IMR-90 (cell line): ENCODE measurements at regions not wholly inside any gene's neighbourhood (a gene's known extent, or its start where the extent isn't known, plus 50 kb on each side); places are given as distances from the start of the nearest gene placed in this dataset.

Experiments
- ATAC-seq: fragments of 200-7000 bp; cut with Tn5 transposase; 2 replicates; pipeline ENCODE4 v1.9.1; 2020; ENCODE audit warnings: low read depth, mild to moderate bottlenecking, moderate library complexity
- BruUV-seq: library from RNA; stranded (reverse); fragments of 400-500 nt; replicated peaks from 2 replicates; lab custom pipeline; 2021; lab: Mats Ljungman, UMichigan
- CTCF ChIA-PET: fragments of 300-600 bp; formaldehyde crosslinking; extraction: SDS; loops from one replicate; lab custom pipeline; 2021; ENCODE audit warnings: antibody characterized with exemption; lab: Yijun Ruan, JAX
- POLR2A ChIA-PET: fragments of 300-600 bp; sonication (Branson Sonifier 250); formaldehyde crosslinking; loops from one replicate; lab custom pipeline; 2022; ENCODE audit warnings: antibody characterized with exemption; ENCODE audit not compliant: unreplicated experiment; lab: Charles Lee
- DNase-seq: peaks from one replicate; pipeline ENCODE4 v3.0.0; 2013
- H2AFZ ChIP-seq: replicated peaks from 2 replicates; pipeline ENCODE3; 2013; ENCODE audit warnings: low read length, mild to moderate bottlenecking; ENCODE audit not compliant: poor library complexity
- H2AK5ac ChIP-seq: 2 replicates; pipeline ENCODE4 v1.6.1; 2013; ENCODE audit warnings: low read depth, low read length, inconsistent platforms
- H2AK9ac ChIP-seq: replicated peaks from 2 replicates; pipeline ENCODE3; 2013; ENCODE audit warnings: mild to moderate bottlenecking, low read depth, low read length, moderate library complexity; ENCODE audit not compliant: poor library complexity
- H2BK120ac ChIP-seq: 2 replicates; pipeline ENCODE4 v1.6.1; 2013; ENCODE audit warnings: low read depth, low read length, inconsistent platforms
- H2BK15ac ChIP-seq: 3 replicates; pipeline ENCODE4 v1.6.1; 2013; ENCODE audit warnings: low read depth, low read length, inconsistent platforms
- H2BK20ac ChIP-seq: 2 replicates; pipeline ENCODE4 v1.6.1; 2013; ENCODE audit warnings: low read depth, mild to moderate bottlenecking, inconsistent platforms, low read length, moderate library complexity
- H2BK5ac ChIP-seq: 2 replicates; pipeline ENCODE4 v1.6.1; 2013; ENCODE audit warnings: mild to moderate bottlenecking, low read depth, low read length, inconsistent platforms; ENCODE audit not compliant: poor library complexity, severe bottlenecking
- H3K14ac ChIP-seq: replicated peaks from 2 replicates; pipeline ENCODE4 v1.6.1; 2013; ENCODE audit warnings: low read depth, low read length, inconsistent platforms
- H3K18ac ChIP-seq: 2 replicates; pipeline ENCODE4 v1.6.1; 2013; ENCODE audit warnings: low read depth, low read length, control low read depth
- H3K23ac ChIP-seq: 2 replicates; pipeline ENCODE4 v1.6.1; 2013; ENCODE audit warnings: low read depth, low read length, inconsistent platforms
- H3K27ac ChIP-seq: 2 replicates; pipeline ENCODE4 v1.5.1; 2013; ENCODE audit warnings: mild to moderate bottlenecking, control low read depth, low read length; ENCODE audit not compliant: insufficient read depth
- H3K27me3 ChIP-seq: 2 replicates; pipeline ENCODE4 v1.6.1; 2013; ENCODE audit warnings: low read length; ENCODE audit not compliant: control insufficient read depth, insufficient read depth
- H3K36me3 ChIP-seq: 2 replicates; pipeline ENCODE4 v1.6.1; 2013; ENCODE audit warnings: low read length, mixed read lengths; ENCODE audit not compliant: control insufficient read depth, insufficient read depth
- H3K4ac ChIP-seq: 2 replicates; pipeline ENCODE4 v1.6.1; 2013; ENCODE audit warnings: low read depth, low read length, inconsistent platforms
- H3K4me1 ChIP-seq: 2 replicates; pipeline ENCODE4 v1.6.1; 2013; ENCODE audit warnings: low read length, mixed read lengths; ENCODE audit not compliant: control insufficient read depth, insufficient read depth
- H3K4me2 ChIP-seq: 2 replicates; pipeline ENCODE4 v1.6.1; 2013; ENCODE audit warnings: low read depth, mild to moderate bottlenecking, control low read depth, low read length, moderate library complexity
- H3K4me3 ChIP-seq: 2 replicates; pipeline ENCODE4 v1.5.1; 2013; ENCODE audit warnings: low read depth, mild to moderate bottlenecking, control low read depth, low read length, moderate library complexity; ENCODE audit not compliant: insufficient read depth
- H3K56ac ChIP-seq: 2 replicates; pipeline ENCODE4 v1.6.1; 2013; ENCODE audit warnings: low read length, inconsistent platforms; ENCODE audit not compliant: insufficient read depth; ENCODE audit errors: extremely low read depth
- H3K79me1 ChIP-seq, 2 experiments: 2 replicates each; pipeline ENCODE4 v1.6.1; 2013; ENCODE audit warnings: low read length in 2 of 2, inconsistent platforms in 1 of 2, low read depth in 1 of 2
- H3K9ac ChIP-seq: 2 replicates; pipeline ENCODE4 v1.6.1; 2013; ENCODE audit warnings: low read depth, low read length, control low read depth
- H3K9me1 ChIP-seq: 2 replicates; pipeline ENCODE4 v1.6.1; 2013; ENCODE audit warnings: low read length, inconsistent platforms; ENCODE audit not compliant: insufficient read depth
- H3K9me3 ChIP-seq: 2 replicates; pipeline ENCODE4 v1.6.1; 2013; ENCODE audit warnings: low read length; ENCODE audit not compliant: control insufficient read depth, insufficient read depth
- H4K20me1 ChIP-seq: 2 replicates; pipeline ENCODE4 v1.6.1; 2013; ENCODE audit warnings: low read length, inconsistent platforms; ENCODE audit not compliant: insufficient read depth
- H4K5ac ChIP-seq: 2 replicates; pipeline ENCODE4 v1.6.1; 2013; ENCODE audit warnings: mild to moderate bottlenecking, low read depth, low read length, control low read depth
- H4K8ac ChIP-seq, 2 experiments: 2 replicates each; pipeline ENCODE4 v1.6.1; 2013; ENCODE audit warnings: low read depth in 2 of 2, low read length in 2 of 2, control low read depth in 1 of 2, inconsistent platforms in 1 of 2
- H4K91ac ChIP-seq: 2 replicates; pipeline ENCODE4 v1.6.1; 2013; ENCODE audit warnings: low read depth, low read length, inconsistent platforms; ENCODE audit not compliant: insufficient read depth
- MXI1 ChIP-seq: IDR thresholded peaks from 2 replicates; pipeline ENCODE4 v1.6.1; 2012; ENCODE audit warnings: low read depth, mild to moderate bottlenecking, low read length, moderate library complexity, borderline replicate concordance
- NFE2L2 ChIP-seq: fragments of 150-350 bp; IDR thresholded peaks from 2 replicates; pipeline ENCODE4 v1.6.1; 2016; ENCODE audit warnings: low read depth, mild to moderate bottlenecking, low read length
- RAD21 ChIP-seq: IDR thresholded peaks from 2 replicates; pipeline ENCODE4 v1.6.1; 2012; ENCODE audit warnings: low read length, improper control_type of control experiment
- RFX5 ChIP-seq: IDR thresholded peaks from 2 replicates; pipeline ENCODE4 v1.8.0; 2012; ENCODE audit warnings: low read depth, mild to moderate bottlenecking, low read length, moderate library complexity
- WGBS, 2 experiments: methylation state at CpG; one replicate each; pipeline versions ENCODE4 v1.1.5 to v1.1.7; 2013; ENCODE audit warnings: missing lambda C conversion rate in 2 of 2; ENCODE audit not compliant: insufficient read length in 1 of 2; ENCODE audit errors: extremely low coverage in 2 of 2; 5-methylcytosine and 5-hydroxymethylcytosine counted together
- dilution Hi-C: fragments of 300-500 bp; cut with HindIII; formaldehyde crosslinking; loops from one replicate; pipeline ENCODE4 v1.14.3; 2018; ENCODE audit warnings: low sequenced_read_pairs; ENCODE audit not compliant: unreplicated experiment
- in situ Hi-C: fragments of 300-500 bp; cut with MboI; formaldehyde crosslinking; loops from 3 replicates; pipeline ENCODE4 v1.14.3; 2019; ENCODE audit warnings: low sequenced_read_pairs, inconsistent platforms, mixed read lengths
- intact Hi-C: fragments of 100-400 bp; cut with micrococcal nuclease; formaldehyde crosslinking; loops from 2 replicates; pipeline ENCODE4 v1.10.0; 2022

DNA sequence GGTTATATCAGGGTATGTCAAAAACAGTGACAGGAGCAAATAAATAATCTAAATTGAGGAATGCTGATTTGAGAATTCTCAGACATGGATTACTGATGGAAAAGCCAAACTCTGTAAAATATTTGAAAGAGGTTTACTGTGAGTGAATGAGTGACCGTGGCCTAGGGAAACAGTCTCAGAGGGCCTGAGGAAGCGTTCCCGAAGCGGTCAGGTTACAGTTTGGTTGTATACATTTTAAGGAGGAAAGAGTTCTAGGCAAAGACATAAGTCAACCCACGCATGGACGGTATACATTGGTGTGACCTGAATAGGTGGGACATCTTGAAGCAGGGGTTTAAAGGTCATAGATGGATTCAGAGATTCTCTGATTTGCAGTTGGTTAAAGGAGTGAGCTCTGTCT lies 771.7 kb downstream of the KCNJ18 start:
- H2BK20ac ChIP-seq: no peak overlapping the region
- in situ Hi-C loops: no loop called here
- no peak overlapping the region for H3K18ac ChIP-seq
- no peak overlapping the region for H4K91ac ChIP-seq
- H3K14ac ChIP-seq: no peak overlapping the region
- no peak overlapping the region for H2AFZ ChIP-seq
- POLR2A ChIA-PET: no interaction called here
- no peaks in the 10 kb centered on the region for H4K20me1 ChIP-seq
- H3K9ac ChIP-seq: no peak overlapping the region
- dilution Hi-C loops: no loop called here
- H2AK5ac ChIP-seq: no peak overlapping the region
- ATAC-seq (no peak), DNase-seq (no peak)
- TF ChIP-seq MXI1 (no peak), NFE2L2 (no peak), RAD21 (no peak), RFX5 (no peak)
- no peak overlapping the region for H3K4ac ChIP-seq
- no peak overlapping the region for H2AK9ac ChIP-seq
- no peaks in the 10 kb centered on the region for H3K9me1 ChIP-seq
- no peak overlapping the region for H3K4me3 ChIP-seq
- no peaks in the 10 kb centered on the region for H3K27me3 ChIP-seq
- no peak overlapping the region for H2BK5ac ChIP-seq
- 64% methylated on average over 5 of the region's 6 CpGs; no CpG with 5 or more reads in 1 of the 2 experiments for WGBS, 2 experiments
- no peaks in the 10 kb centered on the region for H3K4me1 ChIP-seq
- intact Hi-C loops: no loop called here
- H2BK120ac ChIP-seq: no peak overlapping the region
- no peak overlapping the region for H4K8ac ChIP-seq
- H3K4me2 ChIP-seq: no peak overlapping the region
- BruUV-seq: no TSS peak
- CTCF ChIA-PET: no interaction called here
- no peak overlapping the region for H3K56ac ChIP-seq
- H3K27ac ChIP-seq: no peak overlapping the region
- no peak overlapping the region for H4K5ac ChIP-seq
- H2BK15ac ChIP-seq: no peak overlapping the region
- H3K79me1 ChIP-seq: no peaks in the 10 kb centered on the region
- H3K9me3 ChIP-seq: peaks cover 34% of the 10 kb centered on the region
- H3K36me3 ChIP-seq: no peaks in the 10 kb centered on the region
- no peak overlapping the region for H3K23ac ChIP-seq
